HG02943 (cell line): ENCODE measurements at regions not wholly inside any gene's neighbourhood (a gene's known extent, or its start where the extent isn't known, plus 50 kb on each side); places are given as distances from the start of the nearest gene placed in this dataset.
"Not testable (repeated sequence)": the region's sequence is repeated elsewhere in the genome, so short reads cannot be mapped to it uniquely, and the experiment has no call there.

Experiments
- ATAC-seq: cut with Tn5 transposase; IDR thresholded peaks from one replicate; pipeline ENCODE4 v1.9.1; 2021; ENCODE audit warnings: mild to moderate bottlenecking, low read depth, moderate library complexity; ENCODE audit not compliant: unreplicated experiment

- no peak for ATAC-seq
Measured at GRCh38 chr17:33983824-33984574, 271.1 kb upstream of the CCL2 start.

GRCh38 chr17:33986088-33986487 is 269.0 kb upstream of the CCL2 start:
- no peak for ATAC-seq

- ATAC-seq = no peak
Measured at GRCh38 chr17:33986566-33986965, 268.5 kb upstream of the CCL2 start.

GRCh38 chr17:33987162-33987561 is 267.9 kb upstream of the CCL2 start:
- ATAC-seq = no peak

- no peak for ATAC-seq
Measured at GRCh38 chr17:33989361-33990148, 265.5 kb upstream of the CCL2 start.

GRCh38 chr17:33990943-33991706 is 264.0 kb upstream of the CCL2 start:
- no peak for ATAC-seq

- ATAC-seq = no peak
Measured at GRCh38 chr17:33992113-33992512, 263.0 kb upstream of the CCL2 start.

- ATAC-seq = no peak
Measured at GRCh38 chr17:34000639-34001038, 254.4 kb upstream of the CCL2 start.

- no peak for ATAC-seq
Measured at GRCh38 chr17:34001246-34001645, 253.8 kb upstream of the CCL2 start.

GRCh38 chr17:34006126-34006525 is 249.0 kb upstream of the CCL2 start:
- ATAC-seq = no peak

GRCh38 chr17:34008125-34008524 is 247.0 kb upstream of the CCL2 start:
- ATAC-seq = no peak

- ATAC-seq = no peak
Measured at GRCh38 chr17:34009912-34010311, 245.2 kb upstream of the CCL2 start.

- ATAC-seq = no peak
Measured at GRCh38 chr17:34010534-34010933, 244.6 kb upstream of the CCL2 start.

GRCh38 chr17:34011599-34011998 is 243.5 kb upstream of the CCL2 start:
- no peak for ATAC-seq

- ATAC-seq = no peak
Measured at GRCh38 chr17:34012709-34013375, 242.2 kb upstream of the CCL2 start.

- ATAC-seq = no peak
Measured at GRCh38 chr17:34015253-34015652, 239.8 kb upstream of the CCL2 start.

GRCh38 chr17:34024386-34024785 is 230.7 kb upstream of the CCL2 start:
- no peak for ATAC-seq

- no peak for ATAC-seq
Measured at GRCh38 chr17:34024806-34025551, 230.1 kb upstream of the CCL2 start.

- not testable (repeated sequence) for ATAC-seq
Measured at GRCh38 chr17:34030601-34031000, 224.5 kb upstream of the CCL2 start.

- ATAC-seq = not testable (repeated sequence)
Measured at GRCh38 chr17:34032305-34032704, 222.8 kb upstream of the CCL2 start.
